Femur (tissue), 1 donor: ENCODE measurements at regions not wholly inside any gene's neighbourhood (a gene's known extent, or its start where the extent isn't known, plus 50 kb on each side); places are given as distances from the start of the nearest gene placed in this dataset.

Source experiments
- DNase-seq: peaks from one replicate; pipeline ENCODE4 v3.0.0-alpha.2; 2017

DNA sequence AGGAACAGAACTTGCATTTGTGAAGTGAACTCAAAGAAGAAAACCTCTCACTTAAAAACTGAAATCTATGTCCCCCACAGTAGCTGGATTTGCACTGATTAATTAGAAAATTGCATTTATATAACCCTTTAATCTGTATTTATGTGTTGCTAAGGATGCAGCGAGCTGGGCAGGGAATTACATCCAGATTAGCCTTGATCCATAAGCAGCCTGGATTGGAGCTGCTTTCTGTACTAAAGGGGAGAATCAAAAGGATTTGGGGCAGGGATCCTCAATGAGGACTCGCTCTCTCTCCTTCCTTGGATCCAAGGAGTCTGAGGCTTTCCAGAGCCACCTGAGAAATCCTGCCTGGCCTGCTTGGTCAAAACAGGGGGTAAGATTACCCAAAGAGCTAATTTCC lies 125.9 kb downstream of the TLE3 start:
- DNase-seq = no peak

DNA sequence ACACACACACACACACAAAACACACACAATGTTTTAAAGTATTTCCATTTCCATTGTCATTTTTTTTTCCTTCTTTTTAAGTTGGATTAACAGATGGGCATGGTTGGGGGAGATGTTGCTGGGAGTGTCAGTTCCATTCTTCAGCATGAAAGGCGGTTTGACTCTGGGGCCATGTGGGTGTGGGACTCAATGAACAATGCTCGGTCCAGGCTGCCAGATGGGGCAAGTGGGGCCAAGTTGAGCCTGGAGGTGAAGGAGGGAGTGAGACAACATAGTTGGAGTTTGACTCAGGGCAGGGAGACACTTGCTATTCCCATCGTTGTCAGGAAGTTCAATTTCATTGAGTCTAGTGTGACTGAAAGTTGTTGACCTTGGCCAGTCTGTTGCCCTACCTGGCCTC lies 125.3 kb downstream of the TLE3 start:
- no peak for DNase-seq

DNA sequence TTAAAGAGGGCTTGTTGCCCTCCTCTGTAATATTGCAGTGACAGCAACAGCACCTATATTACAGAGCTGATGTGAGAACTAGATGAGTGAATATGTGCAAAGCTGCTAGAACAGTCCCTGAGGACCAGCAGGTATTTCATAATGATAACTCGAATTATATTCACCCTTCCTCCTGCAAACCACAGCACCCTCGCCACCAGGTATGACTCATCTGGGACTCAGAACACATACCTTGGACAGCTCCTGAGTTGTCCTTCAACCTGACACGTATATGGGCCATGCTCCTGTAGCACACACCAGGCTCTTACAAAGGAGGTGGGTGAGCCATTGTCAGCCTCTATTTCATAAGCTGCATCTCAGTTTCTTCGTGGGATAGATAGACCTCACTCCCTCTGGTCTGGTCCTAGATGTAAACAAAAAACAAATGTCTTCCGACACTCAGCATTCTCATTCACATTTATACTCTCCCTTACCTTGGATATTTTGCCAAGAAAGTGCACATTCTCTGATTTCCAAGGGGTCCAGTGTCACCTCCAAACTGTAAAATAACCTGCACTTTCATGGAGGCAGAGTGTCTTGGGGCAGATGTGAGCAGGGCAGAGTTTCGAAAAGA lies 124.5 kb downstream of the TLE3 start:
- no peak for DNase-seq

DNA sequence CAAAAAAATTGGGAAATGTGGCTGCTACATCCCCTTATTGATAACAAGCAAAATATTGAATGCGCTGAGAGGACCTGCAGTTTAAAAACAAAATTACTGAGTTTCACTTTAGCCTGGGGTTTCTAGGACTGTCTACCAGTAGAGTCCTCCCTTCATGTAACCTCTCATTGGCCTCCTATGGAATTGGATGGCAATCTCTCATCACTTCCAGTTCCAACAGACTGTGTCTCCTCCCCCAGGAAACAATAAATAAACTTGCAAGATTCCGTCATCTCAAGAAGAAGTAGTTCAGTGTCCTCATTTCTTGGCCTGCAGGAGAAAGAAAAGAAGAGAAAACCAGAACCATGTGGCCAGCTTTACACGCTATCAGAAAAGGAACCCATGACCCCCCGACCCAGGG lies 123.8 kb downstream of the TLE3 start:
- DNase-seq = no peak

DNA sequence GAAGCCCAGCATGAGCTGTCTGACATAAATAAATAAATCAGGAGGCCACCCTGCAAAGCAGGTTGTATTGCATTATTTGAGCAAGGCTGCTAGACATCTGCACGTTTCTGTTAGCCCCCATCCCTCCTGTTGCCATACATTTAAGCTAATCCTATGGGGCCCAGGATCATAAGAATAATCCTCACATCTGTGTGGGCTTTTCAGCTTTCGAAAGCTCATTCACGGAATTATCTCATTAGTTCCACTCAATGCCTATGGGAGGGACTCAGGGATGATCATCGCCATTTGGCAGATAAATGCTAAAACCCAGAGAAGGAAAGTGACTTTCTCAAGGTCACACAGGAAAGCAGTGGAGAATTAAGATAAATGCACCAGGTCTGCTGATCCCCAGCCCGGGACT lies 123.4 kb downstream of the TLE3 start:
- no peak for DNase-seq

DNA sequence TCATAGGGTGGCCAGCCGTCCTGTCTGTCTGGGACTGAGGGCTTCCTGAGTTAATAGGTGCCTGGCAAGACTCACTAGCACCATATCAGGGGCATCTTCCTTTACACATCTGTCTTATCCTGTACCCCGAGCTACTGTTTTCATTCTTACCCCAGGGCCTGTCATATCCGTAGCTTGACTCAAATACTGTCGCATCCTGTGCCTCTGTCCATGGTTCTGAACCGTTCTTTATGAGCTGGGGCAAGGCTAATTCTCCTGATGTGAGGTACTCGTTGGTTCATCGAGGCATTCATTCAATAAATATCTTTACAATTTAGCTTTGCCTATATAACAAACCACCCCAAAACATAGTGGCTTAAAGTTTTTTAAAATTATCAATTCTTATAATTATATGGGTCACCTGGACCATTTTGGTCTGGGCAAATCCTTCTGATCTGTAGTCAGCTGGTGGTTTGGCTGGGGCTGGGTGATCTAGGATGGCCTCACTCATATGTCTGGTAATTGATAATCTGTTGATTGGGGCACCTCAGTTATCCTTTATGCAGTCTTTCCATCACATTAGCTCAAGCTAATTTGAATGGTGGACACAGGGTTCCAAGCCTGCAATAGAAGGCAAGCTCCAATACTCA lies 121.2 kb downstream of the TLE3 start:
- peak; percentile 57 for DNase-seq

DNA sequence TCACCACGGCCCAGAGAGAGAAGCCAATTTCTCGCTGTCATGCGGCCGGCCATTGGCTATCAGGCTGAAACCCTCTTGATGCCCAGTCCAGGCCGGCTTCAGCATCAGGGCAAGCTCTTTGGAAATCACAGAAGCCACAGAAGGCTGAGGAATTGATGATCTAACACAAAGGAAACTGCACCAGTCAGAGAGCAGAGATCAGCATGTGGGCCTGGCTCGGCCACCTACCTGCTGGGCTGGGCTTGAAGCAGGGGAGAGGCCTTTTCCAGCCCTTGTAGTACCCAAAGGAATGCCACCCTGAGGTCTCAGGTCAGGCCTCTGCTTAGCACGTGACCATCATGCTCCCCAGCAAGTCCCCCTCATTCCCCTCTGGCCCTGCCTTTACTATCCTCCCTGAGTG lies 119.1 kb downstream of the TLE3 start:
- no peak for DNase-seq

DNA sequence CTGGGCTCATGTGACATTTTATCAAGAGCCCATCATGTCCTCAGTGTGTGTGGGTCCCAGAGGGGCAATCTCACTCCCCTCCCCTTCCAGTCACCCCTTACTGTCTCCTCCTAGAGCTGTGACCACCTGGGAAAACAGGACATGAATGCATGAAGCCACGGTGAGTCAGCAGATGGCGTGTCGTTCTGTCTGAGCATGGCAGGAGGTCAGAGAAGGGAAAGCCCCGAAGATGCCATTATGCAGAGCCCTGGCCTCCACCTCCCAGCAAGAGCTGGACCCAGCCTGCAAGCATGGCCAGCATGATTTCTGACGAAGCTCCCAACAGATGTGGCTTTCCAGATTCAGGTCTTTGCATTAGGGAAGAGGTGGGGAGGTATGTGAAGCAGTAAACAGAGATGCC lies 118.5 kb downstream of the TLE3 start:
- no peak for DNase-seq

DNA sequence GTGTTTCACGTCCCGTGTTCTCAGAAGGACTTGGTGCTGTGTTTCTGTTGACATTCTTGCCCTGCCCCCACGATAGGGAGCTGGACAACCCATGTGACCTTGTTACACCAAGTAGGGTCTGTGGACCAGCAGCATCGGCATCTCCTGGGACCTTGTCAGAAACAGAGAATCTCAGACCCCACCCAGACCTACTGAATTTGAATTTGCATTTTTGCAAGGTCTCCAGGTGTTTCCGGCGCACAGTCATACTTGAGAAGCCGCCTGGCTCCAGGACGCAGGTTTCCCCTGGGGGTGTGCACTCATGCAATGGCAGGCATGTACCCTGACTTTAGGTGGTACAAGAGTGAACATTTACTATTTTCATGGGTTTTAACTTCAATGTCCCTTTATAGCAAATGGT lies 117.9 kb downstream of the TLE3 start:
- DNase-seq = no peak

DNA sequence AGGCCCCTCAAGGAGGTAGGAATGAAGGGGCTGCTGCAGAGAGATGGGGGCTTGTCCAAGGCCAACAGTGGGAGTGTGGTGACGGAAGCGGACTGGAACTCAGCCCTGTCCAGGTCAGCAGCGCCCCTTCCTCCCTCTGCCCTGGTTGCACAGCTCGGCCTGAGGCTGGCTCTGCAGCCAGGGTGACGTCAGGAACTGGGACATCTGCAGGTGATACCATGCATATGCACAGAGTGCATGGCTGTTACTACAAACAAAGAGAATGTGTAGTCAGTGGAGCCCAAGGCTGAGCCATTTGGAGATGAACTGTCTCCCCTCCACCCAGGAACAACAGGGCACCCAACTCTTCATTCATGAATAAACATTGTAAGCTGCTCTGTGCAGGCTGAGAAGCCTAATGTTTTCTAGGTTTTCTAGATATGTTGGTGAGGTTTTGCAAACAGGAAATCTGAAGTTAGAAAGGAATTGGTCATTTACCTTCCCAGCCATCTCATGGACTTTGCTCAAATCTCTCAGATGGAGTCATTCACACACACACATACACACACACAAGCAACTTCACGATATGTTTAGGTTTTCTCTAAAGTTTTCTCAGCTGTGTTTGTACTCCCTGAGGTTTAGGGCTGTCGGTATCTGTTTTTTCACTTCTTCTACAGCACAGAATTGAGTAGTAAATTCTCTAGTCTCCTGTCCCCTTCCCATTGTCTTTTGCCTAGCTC lies 117.2 kb downstream of the TLE3 start:
- DNase-seq = no peak

DNA sequence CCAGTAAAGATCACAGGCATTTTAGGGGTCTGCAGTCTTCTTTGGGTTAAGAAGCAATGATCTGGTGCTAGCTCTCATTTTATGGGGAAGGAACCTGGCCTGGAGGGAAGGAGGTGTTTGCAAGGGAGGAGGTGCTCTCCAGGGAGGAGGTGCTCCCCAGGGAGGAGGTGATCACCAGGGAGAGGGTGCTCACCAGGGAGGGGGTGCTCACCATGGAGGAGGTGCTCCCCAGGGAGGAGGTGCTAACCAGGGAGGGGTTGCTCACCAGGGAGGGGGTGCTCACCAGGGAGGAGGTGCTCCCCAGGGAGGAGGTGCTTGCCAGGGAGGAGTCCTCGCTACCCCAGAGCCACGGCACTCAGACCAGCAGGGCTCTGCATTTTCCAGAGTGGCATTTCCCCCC lies 115.7 kb downstream of the TLE3 start:
- DNase-seq = no peak

DNA sequence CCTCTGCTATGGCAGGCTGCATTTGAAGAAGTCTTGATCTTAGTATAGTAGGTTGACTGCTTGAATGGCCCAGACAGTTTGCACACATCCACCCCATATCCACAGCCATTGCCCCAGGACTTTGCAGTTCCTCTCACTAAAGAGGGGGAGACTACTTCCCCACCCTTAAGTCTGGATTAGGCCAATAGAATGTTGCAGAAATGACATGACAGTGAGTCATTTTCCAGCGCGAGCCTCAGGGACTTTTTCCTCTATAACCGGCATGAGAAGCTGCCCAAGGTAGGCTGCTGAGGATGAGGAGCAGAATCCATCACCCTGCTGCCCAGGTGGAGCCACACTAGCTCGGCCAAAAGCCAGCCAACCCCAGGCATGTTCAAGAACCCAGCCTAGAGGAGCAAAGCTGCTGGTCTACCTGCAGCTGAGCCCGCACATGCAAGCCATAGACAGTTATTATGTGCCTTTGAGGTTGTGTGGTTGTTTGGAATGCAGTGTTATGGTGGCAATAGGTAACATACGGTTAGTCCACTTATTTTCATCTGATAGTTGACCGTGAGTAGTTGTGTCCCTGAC lies 113.9 kb downstream of the TLE3 start:
- no peak for DNase-seq

DNA sequence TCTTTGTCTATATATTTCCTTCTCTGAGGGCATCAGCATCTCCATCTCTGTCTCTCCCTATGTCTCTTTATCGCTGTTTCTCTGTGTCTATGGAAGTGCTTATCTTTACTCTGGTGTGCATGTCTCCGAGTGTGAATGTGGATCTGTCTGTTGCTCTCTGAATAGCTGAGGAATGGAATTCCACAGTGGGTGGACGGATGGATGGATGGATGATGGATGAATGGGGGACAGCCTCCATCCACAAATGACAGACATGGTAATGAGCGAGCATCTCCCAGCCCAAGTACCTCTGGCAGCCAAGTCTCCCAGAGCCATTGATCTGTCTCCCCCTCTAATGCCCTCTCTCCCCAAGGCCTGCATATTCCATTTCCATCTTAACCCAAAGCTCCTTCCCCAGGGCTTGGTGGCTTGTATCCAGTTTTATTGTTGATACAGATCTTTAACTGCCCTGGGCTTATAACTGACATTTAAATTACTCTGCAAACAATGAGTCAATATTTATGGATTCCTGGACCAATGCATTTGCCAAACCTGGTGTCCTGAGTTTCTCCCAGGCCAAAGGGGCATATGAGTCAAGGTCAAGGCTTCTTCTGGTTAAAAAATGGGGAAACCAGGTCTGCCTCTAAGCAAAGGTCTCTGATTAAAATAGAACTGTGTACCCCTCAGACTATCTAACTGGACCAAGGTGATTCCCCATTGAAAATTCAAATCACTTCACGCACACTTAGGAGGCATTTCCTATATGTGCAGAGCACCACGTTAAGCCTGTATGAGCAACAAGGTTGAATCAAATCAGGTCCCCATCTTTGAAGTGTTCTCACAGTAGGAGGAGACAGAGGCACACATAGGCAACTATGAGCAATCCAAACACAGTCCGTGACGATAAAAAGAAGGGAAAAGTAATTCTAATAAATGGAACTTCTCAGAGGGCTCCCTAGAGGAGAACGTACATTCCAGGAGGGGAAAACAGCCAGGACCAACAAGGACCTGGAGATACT lies 109.9 kb downstream of the TLE3 start:
- DNase-seq = no peak

DNA sequence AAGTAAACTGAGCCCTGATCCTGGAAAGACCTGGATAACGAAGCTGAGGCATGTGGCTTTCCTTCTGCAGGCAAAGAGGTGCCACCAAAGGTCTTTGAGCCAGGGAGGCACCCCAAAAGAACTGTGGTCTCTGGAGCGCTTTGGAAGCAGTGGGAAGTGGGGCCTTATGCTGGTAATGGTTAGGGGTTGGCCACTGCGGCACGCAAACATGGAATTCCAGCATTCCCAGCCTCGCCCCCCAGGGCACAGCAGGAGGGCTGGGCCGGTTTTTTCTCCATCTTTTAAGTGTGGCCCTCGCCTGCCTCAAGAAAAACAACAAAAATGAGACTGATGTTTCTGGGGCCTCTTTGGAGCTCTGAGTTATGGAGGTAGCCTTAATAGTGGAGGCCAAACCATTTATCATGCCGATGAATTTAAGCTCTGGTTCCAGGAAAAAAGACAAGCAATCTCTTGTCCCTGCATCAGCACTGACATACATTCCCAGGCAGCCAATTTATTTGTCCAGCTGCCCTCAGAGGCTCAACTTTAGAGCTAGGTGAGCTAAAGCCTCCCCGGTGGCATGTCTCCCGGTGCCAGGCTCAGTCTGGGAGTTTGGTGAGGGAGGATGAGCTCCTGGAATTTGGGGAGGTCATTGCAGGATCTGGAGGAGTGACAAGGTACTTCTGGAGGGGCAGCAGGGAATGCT lies 109.0 kb downstream of the TLE3 start:
- no peak for DNase-seq

DNA sequence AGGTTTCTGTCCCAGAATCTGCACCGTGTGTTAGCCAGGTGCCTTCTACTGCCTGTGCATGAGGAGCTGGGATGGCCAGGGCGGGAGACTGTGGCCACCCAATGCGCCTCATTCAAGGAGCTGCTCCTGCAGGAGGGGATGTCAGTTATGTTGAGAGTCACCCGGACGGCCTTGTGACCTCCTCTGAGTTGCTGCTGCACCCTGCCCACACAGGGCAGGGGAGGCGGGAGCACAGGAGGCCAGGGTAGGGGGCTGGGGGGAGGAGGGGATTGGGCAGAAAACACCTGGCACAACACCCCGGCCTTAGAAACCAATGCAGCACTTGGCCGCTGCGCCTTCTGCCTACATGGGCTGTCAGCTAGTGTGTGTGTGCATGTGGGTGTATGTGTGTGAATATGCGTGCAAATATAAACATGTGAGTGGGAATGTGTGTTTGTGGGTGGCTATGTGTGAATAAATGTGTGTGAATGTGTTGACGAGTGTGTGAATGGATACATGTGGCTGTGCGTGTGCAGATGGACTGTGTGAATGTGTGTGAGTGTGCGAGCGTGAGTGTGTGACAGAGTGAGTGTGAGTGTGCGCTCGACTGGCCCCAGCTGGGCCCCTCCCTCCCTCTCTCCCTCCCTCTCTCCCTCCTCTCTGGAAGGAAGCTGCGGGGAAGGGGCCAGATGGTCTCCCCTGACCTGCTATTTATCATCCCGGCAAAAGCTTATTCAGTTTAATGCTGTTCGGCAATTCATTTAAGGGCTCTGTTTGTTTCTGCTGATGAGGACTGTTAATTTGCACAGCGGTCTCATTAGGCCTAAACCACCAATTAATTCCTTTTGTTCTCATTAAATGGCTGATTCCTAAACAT lies 106.9 kb downstream of the TLE3 start:
- no peak for DNase-seq

DNA sequence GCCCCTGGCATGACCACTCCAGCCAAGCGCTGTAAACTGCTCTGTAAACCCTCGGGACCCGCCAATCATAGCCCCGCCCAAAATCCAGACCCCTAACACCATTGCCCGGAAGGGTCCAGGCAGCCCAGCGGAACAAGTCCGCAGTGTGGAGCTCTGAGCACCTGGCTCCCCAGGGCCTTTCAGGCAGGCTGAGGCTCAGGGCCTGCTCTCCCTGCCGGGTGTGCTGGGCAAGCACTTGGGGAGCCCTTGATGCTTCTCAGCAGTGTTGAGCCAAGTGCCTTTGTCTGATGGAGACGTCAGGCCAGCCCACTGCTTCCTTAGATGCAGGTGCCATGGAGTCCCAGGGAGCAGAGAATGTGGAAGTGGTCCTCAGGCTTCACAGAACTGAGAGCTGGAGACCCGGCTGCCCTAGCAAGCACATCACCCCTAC lies 106.2 kb downstream of the TLE3 start:
- DNase-seq = no peak

DNA sequence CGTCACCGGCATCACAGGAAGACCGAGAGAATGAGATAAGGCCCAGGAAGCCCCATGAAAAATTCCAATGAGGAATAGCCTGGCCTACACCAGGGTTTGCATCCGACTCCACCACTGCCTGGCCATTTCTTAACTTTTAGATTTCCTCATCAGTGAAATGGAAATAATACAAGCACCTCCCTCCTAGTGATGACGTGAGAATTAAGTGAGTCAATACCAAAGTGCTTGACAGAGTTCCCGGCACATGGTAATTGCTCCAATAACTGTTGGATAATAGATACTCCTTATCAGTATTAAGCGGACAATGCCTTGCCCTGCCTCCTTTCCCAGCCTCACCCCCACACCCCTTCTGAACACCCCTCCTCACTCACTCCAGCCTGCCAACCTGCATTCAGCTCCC lies 105.4 kb downstream of the TLE3 start:
- no peak for DNase-seq

DNA sequence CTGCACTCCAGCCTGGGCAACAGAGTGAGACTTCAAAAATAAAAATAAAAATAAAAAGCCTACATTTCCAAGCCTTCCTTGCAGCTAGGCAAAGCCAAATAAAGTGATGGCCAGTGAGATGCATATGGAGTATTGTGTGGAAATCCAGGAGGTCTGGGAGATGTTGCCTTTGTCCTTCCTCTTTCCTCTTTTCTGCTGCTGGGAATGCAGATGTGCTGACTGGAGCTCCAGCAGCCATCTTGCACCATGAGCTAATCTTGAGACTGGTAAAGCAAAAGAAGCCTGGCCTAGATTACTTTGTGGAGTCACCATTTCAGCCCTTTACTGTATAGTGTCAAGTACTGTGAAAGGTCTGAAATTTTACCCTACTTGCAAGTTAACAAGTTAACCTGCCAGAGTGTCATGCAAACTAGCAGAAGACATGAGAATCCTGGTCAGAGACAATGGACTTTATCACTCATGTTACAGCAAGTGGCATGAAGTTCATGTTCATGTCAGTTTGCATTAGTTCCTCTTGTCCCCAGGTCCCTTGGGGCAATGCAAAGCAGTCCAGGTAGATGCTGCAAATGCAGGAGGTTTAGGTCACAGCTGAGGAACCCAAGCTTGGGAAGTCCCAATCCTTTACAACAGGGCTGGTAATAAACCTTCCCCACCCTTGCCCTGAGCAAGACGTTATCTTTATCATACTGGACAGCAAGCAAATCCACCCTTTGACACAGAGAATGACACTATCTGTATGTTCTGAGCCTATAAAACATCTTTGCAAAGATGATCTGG lies 103.1 kb downstream of the TLE3 start:
- DNase-seq = no peak

DNA sequence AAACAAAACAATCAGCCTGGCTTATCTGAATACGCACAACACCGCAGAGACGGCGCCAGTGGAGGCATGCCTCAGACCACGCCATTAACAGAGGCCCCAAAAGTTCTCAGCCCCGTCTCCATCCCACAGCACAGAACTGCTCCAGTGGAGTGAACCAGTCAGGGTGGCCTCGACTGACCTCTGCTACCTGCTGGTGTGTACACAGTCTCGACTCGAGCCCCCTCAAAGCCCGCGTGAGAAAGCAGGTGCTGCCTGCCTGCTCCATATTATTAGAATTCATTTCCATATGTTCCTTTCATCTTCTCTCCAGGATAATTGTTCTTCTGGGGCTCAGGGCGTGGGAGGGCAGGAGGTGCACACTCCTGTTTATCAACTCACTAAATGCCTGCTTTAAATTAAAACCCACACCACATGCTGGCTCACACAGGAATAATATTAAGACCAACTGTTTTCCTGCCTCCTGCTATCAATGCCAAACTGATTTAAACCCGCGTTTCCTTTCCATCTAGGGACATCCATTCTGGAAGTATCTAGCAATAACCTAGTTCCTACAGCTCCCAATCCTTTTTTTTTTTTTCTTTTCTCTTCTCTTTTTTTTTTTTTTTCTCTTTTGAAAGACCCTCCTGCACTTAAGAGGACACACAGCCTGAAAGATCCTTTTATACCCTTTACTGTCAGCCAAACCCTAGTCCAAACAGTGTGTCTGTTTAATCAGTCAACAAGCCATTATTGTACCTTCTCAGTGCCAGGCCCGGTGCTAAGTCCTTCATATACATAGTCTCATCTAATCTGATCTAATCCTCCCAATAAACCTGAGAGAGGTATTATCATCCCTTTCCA lies 101.2 kb downstream of the TLE3 start:
- no peak for DNase-seq

DNA sequence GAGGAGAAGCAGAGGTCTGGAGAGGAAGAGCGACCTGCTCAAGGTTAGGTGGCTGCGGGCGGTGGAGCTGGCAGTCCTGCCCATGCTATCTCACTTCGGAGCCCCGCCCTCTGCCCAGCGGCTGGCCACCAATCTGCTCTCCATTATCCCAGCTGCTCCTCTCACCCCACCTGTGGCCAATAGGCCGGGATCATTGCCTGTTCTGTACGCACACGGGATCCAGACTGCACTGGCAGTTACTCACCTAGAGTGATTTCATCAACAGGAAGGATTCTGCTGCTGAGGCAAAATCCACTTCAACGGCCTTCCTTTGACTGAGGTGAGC lies 100.6 kb downstream of the TLE3 start:
- no peak for DNase-seq
